Activated T-helper 1 cell treated with anti-CD3 and anti-CD28 coated beads, Interleukin-2, amount 50 U/mL, for 16 hours (primary cell): ENCODE measurements at regions not wholly inside any gene's neighbourhood (a gene's known extent, or its start where the extent isn't known, plus 50 kb on each side); places are given as distances from the start of the nearest gene placed in this dataset.

ENCODE experiments used
- DNase-seq, 2 donors: peaks; one replicate each; pipeline ENCODE4 v3.0.0-alpha.2; 2020; ENCODE audit warnings: low read depth in 1 of 2, low spot score in 1 of 2

DNA sequence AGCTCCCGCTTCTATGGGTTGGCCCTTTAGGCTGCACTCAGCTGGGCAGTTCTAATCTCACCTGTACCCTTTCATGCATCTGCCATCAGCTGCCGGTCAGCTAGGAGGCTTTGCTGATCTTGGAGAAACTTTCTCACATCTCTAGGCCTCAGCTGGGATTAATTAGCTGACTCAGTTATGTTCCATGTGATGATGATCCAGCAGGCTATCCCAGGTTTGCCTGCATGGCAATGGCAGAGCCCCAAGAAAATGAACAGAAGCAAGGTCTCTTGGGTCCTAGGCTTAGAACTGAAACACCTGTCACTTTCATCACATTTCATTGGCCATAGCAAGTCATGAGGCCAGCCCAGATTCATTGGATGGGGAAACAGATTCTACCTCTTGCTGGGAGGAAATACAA, 304.6 kb upstream of the TBC1D5 start:
- no peak for DNase-seq

DNA sequence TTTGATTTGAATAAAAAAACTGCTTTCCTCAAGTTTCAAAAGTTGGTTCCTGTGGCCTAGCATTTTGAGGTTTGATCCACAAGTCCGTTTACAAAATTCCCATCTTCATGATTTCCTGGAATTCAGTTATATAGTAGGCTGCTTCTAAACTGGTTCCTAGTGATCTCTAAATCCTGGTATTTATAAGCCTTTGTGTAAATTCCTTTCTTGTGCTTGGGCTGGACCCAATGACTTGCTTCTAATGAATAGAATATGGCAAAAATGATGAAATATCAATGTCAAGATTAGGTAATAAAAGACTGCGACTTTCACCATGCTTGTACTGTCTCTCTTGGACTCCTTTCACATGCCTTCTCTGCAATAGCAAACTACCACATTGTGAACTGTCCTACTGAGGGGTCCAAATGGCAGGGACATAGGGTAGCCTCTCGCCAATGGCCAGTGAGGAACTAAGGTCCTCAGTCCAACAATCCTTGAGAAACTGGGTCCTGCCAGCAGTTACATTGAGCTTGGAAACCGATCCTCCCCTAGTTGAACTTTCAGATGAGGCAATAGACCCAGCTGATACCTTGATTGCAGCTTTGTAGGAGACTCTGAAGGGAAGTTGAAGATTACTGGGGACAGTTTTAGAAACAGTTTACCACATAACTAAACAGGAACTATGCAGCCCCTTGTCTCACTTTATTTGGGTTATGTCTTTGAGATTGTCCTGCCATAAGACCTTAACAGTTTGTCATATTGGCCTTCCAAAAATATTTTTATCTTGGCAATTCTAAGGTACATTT, 303.9 kb upstream of the TBC1D5 start:
- DNase-seq = no peak

DNA sequence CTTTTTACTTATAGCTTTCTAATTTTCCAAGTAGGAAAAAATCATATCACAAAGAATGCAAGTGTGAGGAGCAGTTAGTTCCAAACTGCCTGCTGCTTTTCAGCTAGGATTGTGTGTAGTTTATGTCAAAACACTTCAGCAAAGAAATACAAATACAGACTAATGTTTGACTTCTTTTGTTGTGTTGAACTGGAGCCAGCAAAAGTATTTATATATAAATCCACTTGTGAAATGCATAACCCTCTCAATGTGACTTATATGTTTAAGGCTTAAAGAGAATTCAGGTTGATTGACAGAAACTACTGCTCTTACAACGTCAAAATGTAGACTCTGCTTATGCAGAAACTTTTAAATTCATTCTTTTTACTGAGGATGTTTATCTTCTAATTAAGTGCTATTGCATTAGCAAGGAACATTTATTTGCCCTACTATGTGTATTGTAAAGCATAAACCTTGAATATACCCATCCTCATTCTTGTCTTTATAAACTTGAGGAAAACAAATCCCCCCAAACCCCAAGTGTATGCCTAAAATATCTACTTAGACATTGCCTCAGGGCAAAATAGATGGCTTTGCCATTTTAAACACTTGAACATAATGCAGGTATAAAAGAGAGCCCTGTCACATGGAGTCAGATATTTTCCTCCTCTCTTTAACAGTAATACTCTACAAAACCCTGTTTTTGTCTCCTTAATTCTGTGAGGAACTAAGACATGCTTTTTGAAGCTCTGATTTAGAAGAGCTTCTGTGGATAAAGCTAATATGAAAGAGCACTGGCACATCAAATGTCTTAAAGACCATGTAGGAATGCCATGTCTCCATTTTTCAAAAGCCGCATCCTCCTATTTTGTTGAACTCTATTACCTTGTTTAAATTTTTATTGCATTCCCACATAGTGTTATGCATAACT, 302.8 kb upstream of the TBC1D5 start:
- no peak for DNase-seq

DNA sequence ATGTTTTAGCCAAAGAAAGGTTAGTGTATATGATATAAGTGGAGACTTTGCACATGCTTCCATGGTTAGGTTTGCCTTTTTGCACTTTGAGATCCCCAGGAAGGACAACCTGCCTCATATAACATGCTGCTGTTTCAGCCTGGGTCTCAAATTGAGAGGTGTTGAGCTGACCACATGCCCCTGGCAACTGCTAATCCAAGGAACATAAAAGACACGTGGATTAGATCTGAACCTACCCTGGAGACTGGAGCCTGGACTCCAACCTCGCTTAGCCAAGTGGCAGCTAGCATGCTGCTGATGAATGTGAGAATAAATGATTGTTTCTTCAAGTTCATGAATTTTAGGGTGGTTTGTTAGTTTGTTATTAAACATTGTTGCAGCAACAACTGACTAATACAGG, 301.8 kb upstream of the TBC1D5 start:
- DNase-seq = no peak

GRCh38 chr3:18036450-18036815, 294.0 kb upstream of the TBC1D5 start:
- no peak for DNase-seq

DNA sequence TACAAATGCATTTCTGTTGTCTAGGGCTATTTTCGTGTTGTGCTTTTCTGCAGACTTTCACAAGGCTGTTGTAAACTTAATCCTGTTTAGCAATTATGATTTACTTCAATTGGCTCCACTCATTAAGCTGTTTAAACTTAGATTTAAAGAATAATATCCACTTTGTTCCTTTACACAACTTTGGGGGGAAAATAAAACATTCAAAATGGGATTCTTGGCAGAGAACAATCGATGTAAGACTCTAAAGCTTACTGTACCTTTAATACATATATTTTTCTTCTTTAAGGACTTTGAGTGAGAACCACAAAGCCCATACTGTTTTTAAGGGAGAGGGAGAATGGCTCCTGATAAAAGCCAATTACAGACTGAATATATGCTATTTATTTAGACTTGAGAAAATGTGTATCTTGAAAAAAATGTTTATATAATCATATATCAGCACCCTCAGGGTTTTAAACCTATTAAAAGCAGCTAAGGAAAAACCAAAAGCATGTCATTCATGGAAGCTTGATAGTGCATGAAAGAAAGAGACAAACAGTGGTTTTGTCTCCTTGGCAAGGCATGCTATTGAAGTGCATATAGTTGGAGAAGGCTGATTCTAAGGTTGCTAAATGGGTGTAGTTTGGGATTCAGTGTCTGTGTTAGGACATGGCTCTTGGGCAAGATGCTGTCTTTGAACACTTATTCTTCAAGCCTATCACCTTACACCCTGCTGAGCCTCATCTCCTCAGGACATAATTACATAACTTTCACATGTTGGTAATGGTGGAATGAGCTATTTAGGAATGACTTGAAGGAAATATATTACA, 293.4 kb upstream of the TBC1D5 start:
- no peak for DNase-seq

DNA sequence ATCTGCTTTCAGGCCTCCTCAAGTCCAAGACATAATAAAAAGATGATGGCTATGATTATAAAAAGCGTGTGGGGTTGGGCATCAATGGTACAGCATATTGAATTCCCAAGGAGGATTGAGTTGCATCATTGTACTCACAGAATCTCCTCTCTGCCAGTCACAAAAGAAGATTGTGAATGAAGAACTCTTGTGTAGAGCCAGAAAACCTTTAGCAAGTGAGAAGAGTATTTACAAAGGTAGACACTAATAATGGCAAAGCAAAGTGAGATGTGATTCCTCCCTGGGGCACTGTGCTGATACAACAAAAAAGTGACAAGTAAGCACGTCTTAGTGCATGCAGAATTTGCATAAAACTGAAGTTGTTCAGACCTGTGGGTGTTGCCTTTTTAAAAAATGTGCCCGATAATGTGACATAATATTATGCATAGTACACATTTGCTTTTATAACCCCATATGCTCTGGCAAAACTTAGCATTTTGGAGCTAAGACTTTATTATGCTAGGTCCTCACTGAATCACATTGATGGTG, 291.2 kb upstream of the TBC1D5 start:
- no peak for DNase-seq

- DNase-seq = no peak
Observed at GRCh38 chr3:18030371-18030870, 288.0 kb upstream of the TBC1D5 start.

GRCh38 chr3:18027161-18027939, 284.9 kb upstream of the TBC1D5 start:
- no peak for DNase-seq

- no peak for DNase-seq
Observed at GRCh38 chr3:18024715-18025114, 282.3 kb upstream of the TBC1D5 start.

- no peak for DNase-seq
Observed at GRCh38 chr3:18019161-18019495, 276.7 kb upstream of the TBC1D5 start.

GRCh38 chr3:18018491-18019160, 276.2 kb upstream of the TBC1D5 start:
- DNase-seq = no peak

DNA sequence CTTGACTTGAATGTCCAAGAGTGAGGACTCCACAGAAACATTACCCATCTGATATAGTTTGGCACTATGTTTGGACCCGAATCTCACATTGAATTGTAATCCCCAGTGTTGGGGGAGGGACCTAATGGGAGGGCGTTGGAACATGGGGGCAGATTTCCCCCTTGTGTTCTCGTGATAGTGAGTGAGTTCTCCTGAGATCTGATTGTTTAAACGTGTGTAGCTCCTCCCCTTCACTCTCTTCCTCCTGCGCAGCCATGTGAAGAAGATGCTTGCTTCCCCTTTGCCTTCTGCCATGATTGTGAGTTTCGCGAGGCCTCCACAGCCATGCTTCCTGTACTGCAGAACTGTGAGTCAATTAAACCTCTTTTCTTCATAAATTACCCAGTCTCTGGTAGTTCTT, 273.9 kb upstream of the TBC1D5 start:
- DNase-seq = no peak

DNA sequence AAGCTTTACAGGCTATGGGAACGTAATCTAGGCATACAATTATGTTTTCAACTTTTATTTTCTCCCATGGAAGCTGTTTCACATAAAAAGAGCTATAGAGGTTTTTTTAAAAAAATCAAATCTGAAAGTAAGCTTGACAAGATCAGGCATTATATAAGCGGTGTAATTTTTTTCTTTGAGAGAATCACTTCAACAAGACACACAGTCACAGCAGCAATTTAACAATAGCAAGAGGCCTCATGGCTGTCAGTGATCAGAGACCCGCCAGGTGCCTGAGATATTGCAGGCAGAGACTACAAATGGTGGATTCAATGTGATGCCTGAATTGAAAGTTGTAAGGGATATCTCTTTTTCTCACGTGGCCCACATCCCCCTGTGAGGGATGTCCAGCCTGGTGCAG, 270.5 kb upstream of the TBC1D5 start:
- no peak for DNase-seq

DNA sequence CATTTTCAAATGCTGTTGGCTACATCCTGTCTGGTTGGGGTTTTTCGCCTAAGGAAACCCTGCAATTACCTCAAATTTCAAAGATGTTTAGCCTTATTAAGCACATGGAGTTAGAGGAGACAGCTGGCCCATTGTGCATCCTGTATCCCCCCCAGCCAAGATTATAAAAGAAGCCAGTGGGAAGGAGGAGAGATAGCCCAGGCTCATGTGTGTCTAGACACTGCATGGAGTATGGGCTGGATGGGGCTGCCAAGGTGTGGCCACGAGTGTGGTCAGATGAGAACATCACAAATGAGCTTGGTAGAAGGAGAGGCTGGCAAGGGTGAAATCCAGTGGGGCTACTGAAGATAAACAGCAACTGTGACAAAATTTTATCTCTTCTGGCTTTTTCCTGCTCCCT, 270.0 kb upstream of the TBC1D5 start:
- no peak for DNase-seq

- DNase-seq = no peak
Observed at GRCh38 chr3:18011387-18011786, 269.0 kb upstream of the TBC1D5 start.

GRCh38 chr3:18010001-18010400, 267.6 kb upstream of the TBC1D5 start:
- DNase-seq = no peak

DNA sequence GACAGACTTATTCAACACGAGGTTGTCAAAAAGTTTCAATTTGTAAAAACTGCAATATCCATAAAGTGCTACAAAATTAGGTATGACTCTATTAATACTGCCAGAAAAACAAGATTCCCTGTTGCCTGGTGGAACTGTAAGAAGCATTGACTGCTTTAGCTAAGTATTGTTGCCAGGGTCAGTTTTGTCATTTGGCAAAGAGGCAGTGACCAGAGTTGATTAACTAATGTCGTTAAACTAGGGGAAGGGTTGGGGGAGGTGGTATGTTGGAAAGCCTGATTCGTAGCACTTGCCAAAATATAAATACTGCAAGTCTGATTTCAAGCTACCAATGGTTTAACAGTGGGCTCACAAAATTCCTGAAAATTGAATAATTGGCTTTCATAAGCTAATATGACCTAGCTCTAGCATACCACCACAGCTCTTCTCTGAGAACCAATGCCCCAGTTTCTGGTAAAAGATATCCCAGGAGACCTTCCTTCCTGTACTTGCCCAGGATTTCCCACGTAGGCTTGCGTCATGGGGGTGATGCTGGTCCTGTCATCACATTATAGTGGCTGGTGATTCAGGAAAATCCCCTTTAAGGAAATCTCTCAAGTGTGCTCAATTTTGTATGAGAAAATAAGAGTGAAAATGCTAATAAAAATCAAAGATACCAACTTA, 266.4 kb upstream of the TBC1D5 start:
- no peak for DNase-seq

GRCh38 chr3:18007980-18008379, 265.5 kb upstream of the TBC1D5 start:
- no peak for DNase-seq
